HepG2 (cell line): ENCODE measurements at regions not wholly inside any gene's neighbourhood (a gene's known extent, or its start where the extent isn't known, plus 50 kb on each side); places are given as distances from the start of the nearest gene placed in this dataset.
A peak's percentile ranks its signal among the peaks of the same experiment; 100 is the strongest.

Experiments used
- CBX1 ChIP-seq: IDR thresholded peaks from one replicate; pipeline ENCODE4 v1.6.1; 2016; ENCODE audit warnings: antibody characterized with exemption, low read depth
- CBX5 ChIP-seq: sonication (generic); formaldehyde crosslinking; IDR thresholded peaks from 2 replicates; pipeline ENCODE4 v1.4.0; 2020; ENCODE audit warnings: missing genetic modification reagents, borderline replicate concordance
- FOXP1 ChIP-seq, 2 experiments: fragments of 450-650 bp in 1 of 2; IDR thresholded peaks; 2 replicates each; pipeline ENCODE4 v1.6.1; 2017 to 2018; ENCODE audit warnings: antibody characterized with exemption in 1 of 2
- HMG20A ChIP-seq: IDR thresholded peaks from 2 replicates; pipeline ENCODE4 v1.6.1; 2016; ENCODE audit warnings: borderline replicate concordance
- KAT8 ChIP-seq: IDR thresholded peaks from 2 replicates; pipeline ENCODE4 v1.6.1; 2016; ENCODE audit warnings: missing genetic modification reagents, missing compliant biosample characterization
- MAFK ChIP-seq, 2 experiments: IDR thresholded peaks in 1 of 2; conservative IDR thresholded peaks in 1 of 2; 2 replicates each; pipeline ENCODE4 v1.6.1; 2011; ENCODE audit warnings: improper control_type of control experiment in 2 of 2, low read length in 2 of 2
- MXI1 ChIP-seq: IDR thresholded peaks from 3 replicates; pipeline ENCODE4 v1.6.1; 2012; ENCODE audit warnings: low read depth, low read length, inconsistent platforms, borderline replicate concordance
- MYC ChIP-seq: sonication (generic); formaldehyde crosslinking; IDR thresholded peaks from 2 replicates; pipeline ENCODE4 v1.9.0; 2021; ENCODE audit warnings: missing genetic modification reagents, borderline replicate concordance
- NRL ChIP-seq: sonication (generic); formaldehyde crosslinking; IDR thresholded peaks from 2 replicates; pipeline ENCODE4 v1.5.0; 2020; ENCODE audit warnings: missing genetic modification reagents, mild to moderate bottlenecking, moderate library complexity, borderline replicate concordance
- RARA ChIP-seq: IDR thresholded peaks from 2 replicates; pipeline ENCODE4 v1.6.1; 2016; ENCODE audit warnings: missing genetic modification reagents, missing compliant biosample characterization
- RXRA ChIP-seq: sonication (generic); formaldehyde crosslinking; IDR thresholded peaks from 2 replicates; pipeline ENCODE4 v1.5.1; 2020; ENCODE audit warnings: missing genetic modification reagents
- ZNF143 ChIP-seq: sonication (generic); formaldehyde crosslinking; IDR thresholded peaks from 2 replicates; pipeline ENCODE4 v1.4.0; 2020; ENCODE audit warnings: missing genetic modification reagents
- ZNF274 ChIP-seq: sonication (generic); formaldehyde crosslinking; IDR thresholded peaks from 2 replicates; pipeline ENCODE4 v1.5.1; 2020; ENCODE audit warnings: mild to moderate bottlenecking, missing genetic modification reagents
- ZNF317 ChIP-seq: sonication (generic); formaldehyde crosslinking; IDR thresholded peaks from 2 replicates; pipeline ENCODE4 v1.5.0; 2020; ENCODE audit warnings: mild to moderate bottlenecking, missing genetic modification reagents
- ZNF44 ChIP-seq: sonication (generic); formaldehyde crosslinking; IDR thresholded peaks from 2 replicates; pipeline ENCODE4 v1.5.1; 2020; ENCODE audit warnings: mild to moderate bottlenecking, missing genetic modification reagents
- ZNF446 ChIP-seq: sonication (generic); formaldehyde crosslinking; IDR thresholded peaks from 2 replicates; pipeline ENCODE4 v1.5.0; 2020; ENCODE audit warnings: mild to moderate bottlenecking, missing genetic modification reagents
- ZNF660 ChIP-seq: sonication (generic); formaldehyde crosslinking; IDR thresholded peaks from 2 replicates; pipeline ENCODE4 v1.5.1; 2020; ENCODE audit warnings: mild to moderate bottlenecking, low read depth, missing genetic modification reagents, borderline replicate concordance
- TF ChIP-seq, protein P1 (sequence below): sonication (generic); formaldehyde crosslinking; IDR thresholded peaks from 2 replicates; pipeline ENCODE4 v1.8.1; 2023; ENCODE audit warnings: mild to moderate bottlenecking, moderate library complexity, missing genetic modification reagents
- TF ChIP-seq, protein P2 (sequence below): sonication (generic); formaldehyde crosslinking; IDR thresholded peaks from 2 replicates; pipeline ENCODE4 v1.8.0; 2022; ENCODE audit warnings: missing genetic modification reagents, mild to moderate bottlenecking, moderate library complexity, borderline replicate concordance
- TF ChIP-seq, protein P3 (sequence below), 2 experiments: sonication (generic) in 1 of 2; formaldehyde crosslinking in 1 of 2; IDR thresholded peaks; 2 replicates each; pipeline versions ENCODE4 v1.4.0 to v1.6.1; 2016 to 2020; ENCODE audit warnings: borderline replicate concordance in 1 of 2, low read depth in 1 of 2, mild to moderate bottlenecking in 1 of 2, missing genetic modification reagents in 1 of 2
- TF ChIP-seq, protein P4 (sequence below): sonication (generic); formaldehyde crosslinking; IDR thresholded peaks from 2 replicates; pipeline ENCODE4 v1.5.1; 2020; ENCODE audit warnings: mild to moderate bottlenecking, moderate library complexity, missing genetic modification reagents

DNA sequence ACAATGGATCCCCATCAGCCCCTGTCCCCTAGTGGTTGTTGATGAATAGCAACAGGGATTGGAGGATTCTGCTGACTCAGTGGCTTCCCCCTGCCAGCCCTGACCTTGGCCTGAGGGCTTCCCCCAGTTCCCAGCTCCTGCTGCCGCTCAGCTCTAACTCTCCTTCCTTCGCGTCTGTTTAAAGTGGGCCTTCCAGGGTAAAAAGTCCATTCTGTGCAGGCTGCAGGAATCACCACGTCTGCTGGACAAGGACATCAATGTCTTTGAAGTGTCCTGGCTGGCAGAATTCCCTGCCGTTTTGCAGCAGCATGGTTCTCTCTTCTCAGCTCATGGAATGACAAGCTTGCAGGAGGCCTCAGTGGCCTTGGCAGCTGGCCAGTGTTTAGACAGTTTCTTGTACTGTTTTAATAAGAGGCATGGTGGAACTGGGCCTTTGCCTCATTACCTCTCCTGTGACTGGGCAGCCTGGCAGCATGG is 152.5 kb upstream of the STX18 start (continued):
- TF ChIP-seq ZNF44 (CRISPR knock-in tag) (0 out of 2 replicates have a peak, but pooled peaks have one; percentile 44), ZNF446 (CRISPR knock-in tag) (no peak), ZNF274 (CRISPR knock-in tag) (peak; percentile 41; the same call in 1 of the 2 replicates), MXI1 (0 out of 3 replicates have a peak, but pooled peaks have one; percentile 51), MAFK (conservative IDR thresholded peaks at IDR 0.05 in 1 of 2, IDR thresholded peaks at IDR 0.05 in 1 of 2; ENCODE audit: low read length in 2 of 2) (peak; percentile 99 to 100), RXRA (CRISPR knock-in tag) (peak; percentile 92), KAT8 (CRISPR knock-in tag) (peak; percentile 74), RARA (peak; percentile 94), CBX1 (peak; percentile 28), NRL (CRISPR knock-in tag) (peak; percentile 83; the same call in 1 of the 2 replicates), ZNF143 (CRISPR knock-in tag) (0 out of 2 replicates have a peak, but pooled peaks have one; percentile 19), CBX5 (CRISPR knock-in tag) (peak; percentile 70; the same call in 1 of the 2 replicates), ZNF317 (CRISPR knock-in tag) (0 out of 2 replicates have a peak, but pooled peaks have one; percentile 40), HMG20A (CRISPR knock-in tag) (peak; percentile 85; the same call in 1 of the 2 replicates), FOXP1 (IDR thresholded peaks at IDR 0.05) (no peak), FOXP1 (CRISPR knock-in tag; IDR thresholded peaks at IDR 0.05) (peak; percentile 43; the same call in 1 of the 2 replicates), ZNF660 (CRISPR knock-in tag) (no peak), MYC (CRISPR knock-in tag) (peak; percentile 54; the same call in 1 of the 2 replicates)
- TF ChIP-seq, protein P1, sequence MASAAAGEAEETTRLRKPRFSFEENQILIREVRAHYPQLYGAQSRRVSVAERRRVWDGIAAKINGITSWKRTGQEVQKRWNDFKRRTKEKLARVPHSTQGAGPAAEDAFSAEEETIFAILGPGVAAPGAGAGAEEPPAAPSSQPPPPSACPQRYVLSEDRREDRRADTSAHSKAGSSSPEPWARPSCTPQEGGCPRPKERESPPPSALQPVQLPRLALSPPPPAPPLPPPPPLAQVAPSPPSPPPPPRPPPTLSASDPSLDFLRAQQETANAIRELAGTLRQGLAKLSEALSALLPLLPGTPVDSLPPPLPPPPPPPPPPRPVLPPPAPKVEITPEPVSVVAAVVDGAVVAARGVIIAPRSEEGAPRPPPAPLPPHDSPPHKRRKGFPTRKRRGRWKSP (CRISPR knock-in tag): peak; percentile 59; the same call in 1 of the 2 replicates
- TF ChIP-seq, protein P2, sequence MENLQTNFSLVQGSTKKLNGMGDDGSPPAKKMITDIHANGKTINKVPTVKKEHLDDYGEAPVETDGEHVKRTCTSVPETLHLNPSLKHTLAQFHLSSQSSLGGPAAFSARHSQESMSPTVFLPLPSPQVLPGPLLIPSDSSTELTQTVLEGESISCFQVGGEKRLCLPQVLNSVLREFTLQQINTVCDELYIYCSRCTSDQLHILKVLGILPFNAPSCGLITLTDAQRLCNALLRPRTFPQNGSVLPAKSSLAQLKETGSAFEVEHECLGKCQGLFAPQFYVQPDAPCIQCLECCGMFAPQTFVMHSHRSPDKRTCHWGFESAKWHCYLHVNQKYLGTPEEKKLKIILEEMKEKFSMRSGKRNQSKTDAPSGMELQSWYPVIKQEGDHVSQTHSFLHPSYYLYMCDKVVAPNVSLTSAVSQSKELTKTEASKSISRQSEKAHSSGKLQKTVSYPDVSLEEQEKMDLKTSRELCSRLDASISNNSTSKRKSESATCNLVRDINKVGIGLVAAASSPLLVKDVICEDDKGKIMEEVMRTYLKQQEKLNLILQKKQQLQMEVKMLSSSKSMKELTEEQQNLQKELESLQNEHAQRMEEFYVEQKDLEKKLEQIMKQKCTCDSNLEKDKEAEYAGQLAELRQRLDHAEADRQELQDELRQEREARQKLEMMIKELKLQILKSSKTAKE (CRISPR knock-in tag): peak; percentile 66; the same call in 1 of the 2 replicates
- TF ChIP-seq, protein P3, sequence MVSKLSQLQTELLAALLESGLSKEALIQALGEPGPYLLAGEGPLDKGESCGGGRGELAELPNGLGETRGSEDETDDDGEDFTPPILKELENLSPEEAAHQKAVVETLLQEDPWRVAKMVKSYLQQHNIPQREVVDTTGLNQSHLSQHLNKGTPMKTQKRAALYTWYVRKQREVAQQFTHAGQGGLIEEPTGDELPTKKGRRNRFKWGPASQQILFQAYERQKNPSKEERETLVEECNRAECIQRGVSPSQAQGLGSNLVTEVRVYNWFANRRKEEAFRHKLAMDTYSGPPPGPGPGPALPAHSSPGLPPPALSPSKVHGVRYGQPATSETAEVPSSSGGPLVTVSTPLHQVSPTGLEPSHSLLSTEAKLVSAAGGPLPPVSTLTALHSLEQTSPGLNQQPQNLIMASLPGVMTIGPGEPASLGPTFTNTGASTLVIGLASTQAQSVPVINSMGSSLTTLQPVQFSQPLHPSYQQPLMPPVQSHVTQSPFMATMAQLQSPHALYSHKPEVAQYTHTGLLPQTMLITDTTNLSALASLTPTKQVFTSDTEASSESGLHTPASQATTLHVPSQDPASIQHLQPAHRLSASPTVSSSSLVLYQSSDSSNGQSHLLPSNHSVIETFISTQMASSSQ (IDR thresholded peaks at IDR 0.05; ENCODE audit: low read depth): peak; percentile 35; the same call in 1 of the 2 replicates
- TF ChIP-seq, protein P3 (CRISPR knock-in tag; IDR thresholded peaks at IDR 0.05; ENCODE audit: borderline replicate concordance): no peak; the same call in 1 of the 2 replicates
- TF ChIP-seq, protein P4, sequence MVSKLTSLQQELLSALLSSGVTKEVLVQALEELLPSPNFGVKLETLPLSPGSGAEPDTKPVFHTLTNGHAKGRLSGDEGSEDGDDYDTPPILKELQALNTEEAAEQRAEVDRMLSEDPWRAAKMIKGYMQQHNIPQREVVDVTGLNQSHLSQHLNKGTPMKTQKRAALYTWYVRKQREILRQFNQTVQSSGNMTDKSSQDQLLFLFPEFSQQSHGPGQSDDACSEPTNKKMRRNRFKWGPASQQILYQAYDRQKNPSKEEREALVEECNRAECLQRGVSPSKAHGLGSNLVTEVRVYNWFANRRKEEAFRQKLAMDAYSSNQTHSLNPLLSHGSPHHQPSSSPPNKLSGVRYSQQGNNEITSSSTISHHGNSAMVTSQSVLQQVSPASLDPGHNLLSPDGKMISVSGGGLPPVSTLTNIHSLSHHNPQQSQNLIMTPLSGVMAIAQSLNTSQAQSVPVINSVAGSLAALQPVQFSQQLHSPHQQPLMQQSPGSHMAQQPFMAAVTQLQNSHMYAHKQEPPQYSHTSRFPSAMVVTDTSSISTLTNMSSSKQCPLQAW (CRISPR knock-in tag): peak; percentile 79
